ENCODE measurements at regions not wholly inside any gene's neighbourhood (a gene's known extent, or its start where the extent isn't known, plus 50 kb on each side); places are given as distances from the start of the nearest gene placed in this dataset.

DNA sequence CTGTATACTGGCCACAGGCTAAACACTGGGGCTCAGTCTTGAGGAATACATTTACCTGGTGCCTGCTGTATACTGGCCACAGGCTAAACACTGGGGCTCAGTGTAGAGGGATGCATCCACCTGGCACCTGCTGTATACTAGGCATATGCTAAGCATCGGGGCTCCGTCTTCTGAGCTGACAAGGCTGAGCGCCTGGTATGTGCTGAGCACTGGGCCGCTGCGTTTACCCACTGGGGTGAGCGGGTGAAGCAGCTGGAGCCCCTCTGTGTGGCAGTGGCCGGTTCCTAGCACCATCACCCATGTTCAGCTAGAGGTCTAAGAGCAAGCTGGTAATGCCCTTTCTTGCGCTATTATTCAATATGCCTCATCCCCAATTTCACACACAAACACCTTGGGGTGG, 93.4 kb downstream of the ADRA2C start:
- no peak for TF ChIP-seq EZH2 (IDR thresholded peaks at IDR 0.05; ENCODE audit: borderline replicate concordance, low read depth, low read length, poor library complexity, severe bottlenecking)
- TF ChIP-seq, protein P1, sequence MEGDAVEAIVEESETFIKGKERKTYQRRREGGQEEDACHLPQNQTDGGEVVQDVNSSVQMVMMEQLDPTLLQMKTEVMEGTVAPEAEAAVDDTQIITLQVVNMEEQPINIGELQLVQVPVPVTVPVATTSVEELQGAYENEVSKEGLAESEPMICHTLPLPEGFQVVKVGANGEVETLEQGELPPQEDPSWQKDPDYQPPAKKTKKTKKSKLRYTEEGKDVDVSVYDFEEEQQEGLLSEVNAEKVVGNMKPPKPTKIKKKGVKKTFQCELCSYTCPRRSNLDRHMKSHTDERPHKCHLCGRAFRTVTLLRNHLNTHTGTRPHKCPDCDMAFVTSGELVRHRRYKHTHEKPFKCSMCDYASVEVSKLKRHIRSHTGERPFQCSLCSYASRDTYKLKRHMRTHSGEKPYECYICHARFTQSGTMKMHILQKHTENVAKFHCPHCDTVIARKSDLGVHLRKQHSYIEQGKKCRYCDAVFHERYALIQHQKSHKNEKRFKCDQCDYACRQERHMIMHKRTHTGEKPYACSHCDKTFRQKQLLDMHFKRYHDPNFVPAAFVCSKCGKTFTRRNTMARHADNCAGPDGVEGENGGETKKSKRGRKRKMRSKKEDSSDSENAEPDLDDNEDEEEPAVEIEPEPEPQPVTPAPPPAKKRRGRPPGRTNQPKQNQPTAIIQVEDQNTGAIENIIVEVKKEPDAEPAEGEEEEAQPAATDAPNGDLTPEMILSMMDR (conservative IDR thresholded peaks at IDR 0.05; ENCODE audit: low read depth, low read length) = no peak

Data from A673 (cell line).